Gastroesophageal sphincter (tissue), 3 donors: ENCODE measurements at regions not wholly inside any gene's neighbourhood (a gene's known extent, or its start where the extent isn't known, plus 50 kb on each side); places are given as distances from the start of the nearest gene placed in this dataset.

Experiments
- CTCF ChIP-seq, 4 experiments: fragments of 200-600 bp in 2 of 4; fragments of 450-650 bp in 2 of 4; sonication (generic) in 1 of 4; IDR thresholded peaks; one replicate each; pipeline ENCODE4 v1.5.1; 2017 to 2019; ENCODE audit warnings: antibody characterized with exemption in 4 of 4, mild to moderate bottlenecking in 2 of 4, moderate library complexity in 2 of 4
- EP300 ChIP-seq: sonication (generic); formaldehyde crosslinking; IDR thresholded peaks from one replicate; pipeline ENCODE4 v1.6.1; 2017; ENCODE audit warnings: antibody characterized with exemption, mild to moderate bottlenecking
- POLR2A ChIP-seq, 2 donors: fragments of 450-650 bp; IDR thresholded peaks; one replicate each; pipeline ENCODE4 v1.6.1; 2017; ENCODE audit warnings: antibody characterized with exemption in 2 of 2, mild to moderate bottlenecking in 2 of 2, moderate library complexity in 1 of 2
- POLR2AphosphoS5 ChIP-seq: sonication (generic); formaldehyde crosslinking; IDR thresholded peaks from one replicate; pipeline ENCODE4 v1.6.1; 2017; ENCODE audit warnings: antibody characterized with exemption

DNA sequence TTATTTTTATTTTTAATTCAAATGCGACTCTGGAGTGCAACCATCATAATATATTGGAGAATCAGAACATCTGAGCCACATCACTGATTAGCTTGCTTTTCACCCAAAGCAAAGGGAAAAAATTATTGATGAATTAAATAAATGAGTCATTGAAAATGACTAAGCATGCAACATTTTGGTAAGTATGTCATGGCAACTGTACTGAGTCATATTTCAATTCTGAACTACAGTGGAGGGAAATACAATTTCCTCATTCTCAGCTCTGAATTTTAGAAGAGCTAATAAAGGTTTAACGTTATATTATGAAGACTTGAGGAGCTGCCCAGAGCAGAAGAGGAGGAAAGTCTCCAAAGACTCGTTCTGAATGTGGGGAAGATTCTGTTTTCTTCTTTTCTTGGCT, 89.6 kb upstream of the CCDC68 start:
- no peak for TF ChIP-seq EP300
- TF ChIP-seq POLR2A (IDR thresholded peaks at IDR 0.05), result no peak
- TF ChIP-seq CTCF (IDR thresholded peaks at IDR 0.05), result no peak
- no peak for TF ChIP-seq POLR2AphosphoS5
